IMR-90 (cell line): ENCODE measurements at regions not wholly inside any gene's neighbourhood (a gene's known extent, or its start where the extent isn't known, plus 50 kb on each side); places are given as distances from the start of the nearest gene placed in this dataset.

ENCODE experiments used
- ATAC-seq: fragments of 200-7000 bp; cut with Tn5 transposase; 2 replicates; pipeline ENCODE4 v1.9.1; 2020; ENCODE audit warnings: low read depth, mild to moderate bottlenecking, moderate library complexity
- BruUV-seq: library from RNA; stranded (reverse); fragments of 400-500 nt; replicated peaks from 2 replicates; lab custom pipeline; 2021; lab: Mats Ljungman, UMichigan
- CTCF ChIA-PET: fragments of 300-600 bp; formaldehyde crosslinking; extraction: SDS; loops from one replicate; lab custom pipeline; 2021; ENCODE audit warnings: antibody characterized with exemption; lab: Yijun Ruan, JAX
- POLR2A ChIA-PET: fragments of 300-600 bp; sonication (Branson Sonifier 250); formaldehyde crosslinking; loops from one replicate; lab custom pipeline; 2022; ENCODE audit warnings: antibody characterized with exemption; ENCODE audit not compliant: unreplicated experiment; lab: Charles Lee
- DNase-seq: peaks from one replicate; pipeline ENCODE4 v3.0.0; 2013
- H2AFZ ChIP-seq: replicated peaks from 2 replicates; pipeline ENCODE3; 2013; ENCODE audit warnings: low read length, mild to moderate bottlenecking; ENCODE audit not compliant: poor library complexity
- H2AK5ac ChIP-seq: 2 replicates; pipeline ENCODE4 v1.6.1; 2013; ENCODE audit warnings: low read depth, low read length, inconsistent platforms
- H2AK9ac ChIP-seq: replicated peaks from 2 replicates; pipeline ENCODE3; 2013; ENCODE audit warnings: mild to moderate bottlenecking, low read depth, low read length, moderate library complexity; ENCODE audit not compliant: poor library complexity
- H2BK120ac ChIP-seq: 2 replicates; pipeline ENCODE4 v1.6.1; 2013; ENCODE audit warnings: low read depth, low read length, inconsistent platforms
- H2BK15ac ChIP-seq: 3 replicates; pipeline ENCODE4 v1.6.1; 2013; ENCODE audit warnings: low read depth, low read length, inconsistent platforms
- H2BK20ac ChIP-seq: 2 replicates; pipeline ENCODE4 v1.6.1; 2013; ENCODE audit warnings: low read depth, mild to moderate bottlenecking, inconsistent platforms, low read length, moderate library complexity
- H2BK5ac ChIP-seq: 2 replicates; pipeline ENCODE4 v1.6.1; 2013; ENCODE audit warnings: mild to moderate bottlenecking, low read depth, low read length, inconsistent platforms; ENCODE audit not compliant: poor library complexity, severe bottlenecking
- H3K14ac ChIP-seq: replicated peaks from 2 replicates; pipeline ENCODE4 v1.6.1; 2013; ENCODE audit warnings: low read depth, low read length, inconsistent platforms
- H3K18ac ChIP-seq: 2 replicates; pipeline ENCODE4 v1.6.1; 2013; ENCODE audit warnings: low read depth, low read length, control low read depth
- H3K23ac ChIP-seq: 2 replicates; pipeline ENCODE4 v1.6.1; 2013; ENCODE audit warnings: low read depth, low read length, inconsistent platforms
- H3K27ac ChIP-seq: 2 replicates; pipeline ENCODE4 v1.5.1; 2013; ENCODE audit warnings: mild to moderate bottlenecking, control low read depth, low read length; ENCODE audit not compliant: insufficient read depth
- H3K27me3 ChIP-seq: 2 replicates; pipeline ENCODE4 v1.6.1; 2013; ENCODE audit warnings: low read length; ENCODE audit not compliant: control insufficient read depth, insufficient read depth
- H3K36me3 ChIP-seq: 2 replicates; pipeline ENCODE4 v1.6.1; 2013; ENCODE audit warnings: low read length, mixed read lengths; ENCODE audit not compliant: control insufficient read depth, insufficient read depth
- H3K4ac ChIP-seq: 2 replicates; pipeline ENCODE4 v1.6.1; 2013; ENCODE audit warnings: low read depth, low read length, inconsistent platforms
- H3K4me1 ChIP-seq: 2 replicates; pipeline ENCODE4 v1.6.1; 2013; ENCODE audit warnings: low read length, mixed read lengths; ENCODE audit not compliant: control insufficient read depth, insufficient read depth
- H3K4me2 ChIP-seq: 2 replicates; pipeline ENCODE4 v1.6.1; 2013; ENCODE audit warnings: low read depth, mild to moderate bottlenecking, control low read depth, low read length, moderate library complexity
- H3K4me3 ChIP-seq: 2 replicates; pipeline ENCODE4 v1.5.1; 2013; ENCODE audit warnings: low read depth, mild to moderate bottlenecking, control low read depth, low read length, moderate library complexity; ENCODE audit not compliant: insufficient read depth
- H3K56ac ChIP-seq: 2 replicates; pipeline ENCODE4 v1.6.1; 2013; ENCODE audit warnings: low read length, inconsistent platforms; ENCODE audit not compliant: insufficient read depth; ENCODE audit errors: extremely low read depth
- H3K79me1 ChIP-seq, 2 experiments: 2 replicates each; pipeline ENCODE4 v1.6.1; 2013; ENCODE audit warnings: low read length in 2 of 2, inconsistent platforms in 1 of 2, low read depth in 1 of 2
- H3K9ac ChIP-seq: 2 replicates; pipeline ENCODE4 v1.6.1; 2013; ENCODE audit warnings: low read depth, low read length, control low read depth
- H3K9me1 ChIP-seq: 2 replicates; pipeline ENCODE4 v1.6.1; 2013; ENCODE audit warnings: low read length, inconsistent platforms; ENCODE audit not compliant: insufficient read depth
- H3K9me3 ChIP-seq: 2 replicates; pipeline ENCODE4 v1.6.1; 2013; ENCODE audit warnings: low read length; ENCODE audit not compliant: control insufficient read depth, insufficient read depth
- H4K20me1 ChIP-seq: 2 replicates; pipeline ENCODE4 v1.6.1; 2013; ENCODE audit warnings: low read length, inconsistent platforms; ENCODE audit not compliant: insufficient read depth
- H4K5ac ChIP-seq: 2 replicates; pipeline ENCODE4 v1.6.1; 2013; ENCODE audit warnings: mild to moderate bottlenecking, low read depth, low read length, control low read depth
- H4K8ac ChIP-seq, 2 experiments: 2 replicates each; pipeline ENCODE4 v1.6.1; 2013; ENCODE audit warnings: low read depth in 2 of 2, low read length in 2 of 2, control low read depth in 1 of 2, inconsistent platforms in 1 of 2
- H4K91ac ChIP-seq: 2 replicates; pipeline ENCODE4 v1.6.1; 2013; ENCODE audit warnings: low read depth, low read length, inconsistent platforms; ENCODE audit not compliant: insufficient read depth
- BHLHE40 ChIP-seq: fragments of 150-350 bp; IDR thresholded peaks from 2 replicates; pipeline ENCODE4 v1.6.1; 2016; ENCODE audit warnings: mild to moderate bottlenecking, low read depth, low read length
- CEBPB ChIP-seq: IDR thresholded peaks from 2 replicates; pipeline ENCODE4 v1.6.1; 2012; ENCODE audit warnings: low read depth, low read length, improper control_type of control experiment
- CHD1 ChIP-seq: IDR thresholded peaks from 2 replicates; pipeline ENCODE4 v1.6.1; 2012; ENCODE audit warnings: low read depth, low read length, improper control_type of control experiment
- MAFK ChIP-seq: IDR thresholded peaks from 2 replicates; pipeline ENCODE4 v1.6.1; 2012; ENCODE audit warnings: low read depth, low read length, improper control_type of control experiment
- POLR2A ChIP-seq: IDR thresholded peaks from 2 replicates; pipeline ENCODE4 v1.6.1; 2012; ENCODE audit warnings: mild to moderate bottlenecking, low read depth, low read length
- RCOR1 ChIP-seq: IDR thresholded peaks from 2 replicates; pipeline ENCODE4 v1.6.1; 2012; ENCODE audit warnings: mild to moderate bottlenecking, low read length, improper control_type of control experiment; ENCODE audit not compliant: insufficient replicate concordance
- RFX5 ChIP-seq: IDR thresholded peaks from 2 replicates; pipeline ENCODE4 v1.8.0; 2012; ENCODE audit warnings: low read depth, mild to moderate bottlenecking, low read length, moderate library complexity
- dilution Hi-C: fragments of 300-500 bp; cut with HindIII; formaldehyde crosslinking; loops from one replicate; pipeline ENCODE4 v1.14.3; 2018; ENCODE audit warnings: low sequenced_read_pairs; ENCODE audit not compliant: unreplicated experiment
- in situ Hi-C: fragments of 300-500 bp; cut with MboI; formaldehyde crosslinking; loops from 3 replicates; pipeline ENCODE4 v1.14.3; 2019; ENCODE audit warnings: low sequenced_read_pairs, inconsistent platforms, mixed read lengths
- intact Hi-C: fragments of 100-400 bp; cut with micrococcal nuclease; formaldehyde crosslinking; loops from 2 replicates; pipeline ENCODE4 v1.10.0; 2022

DNA sequence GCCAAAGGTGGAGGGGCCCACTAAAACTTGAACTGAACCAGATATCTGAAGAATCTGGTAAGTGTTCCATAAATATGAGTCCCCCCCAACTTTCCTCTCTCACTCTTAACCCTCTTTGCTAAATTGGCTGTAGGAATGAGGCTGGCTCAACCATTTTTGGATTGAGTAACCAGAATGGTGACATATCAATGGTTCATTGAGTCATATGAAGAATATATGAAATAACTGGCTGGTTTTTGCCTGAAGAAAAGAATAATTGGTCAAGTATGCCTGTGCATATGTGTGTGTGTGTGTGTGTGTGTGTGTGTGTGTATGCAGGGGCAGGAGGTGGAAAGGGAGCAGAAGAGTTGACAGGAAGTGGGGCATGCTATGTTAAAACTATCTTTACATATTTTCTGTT, 472.9 kb upstream of the THBS1 start:
- Histone ChIP-seq H2BK15ac (no peak overlapping the region), H4K5ac (no peak overlapping the region), H3K4me2 (no peak overlapping the region), H4K91ac (no peak overlapping the region), H3K14ac (no peak overlapping the region), H2BK120ac (no peak overlapping the region), H3K9ac (no peak overlapping the region), H3K4ac (no peak overlapping the region), H3K9me3 (no peaks in the 10 kb centered on the region), H3K27ac (no peak overlapping the region), H3K4me1 (no peaks in the 10 kb centered on the region), H2BK20ac (no peak overlapping the region), H3K36me3 (no peaks in the 10 kb centered on the region), H3K79me1 (no peaks in the 10 kb centered on the region), H4K20me1 (no peaks in the 10 kb centered on the region), H3K18ac (no peak overlapping the region; the same call in 1 of the 2 replicates), H2AK5ac (no peak overlapping the region), H3K4me3 (no peak overlapping the region), H2AFZ (no peak overlapping the region), H3K56ac (no peak overlapping the region), H2BK5ac (no peak overlapping the region), H3K9me1 (no peaks in the 10 kb centered on the region), H3K23ac (no peak overlapping the region), H3K27me3 (no peaks in the 10 kb centered on the region), H2AK9ac (no peak overlapping the region), H4K8ac (no peak overlapping the region)
- ChIA-PET CTCF (no interaction called here), POLR2A (no interaction called here)
- ATAC-seq, result no peak
- no TSS peak for BruUV-seq
- intact Hi-C loops (no loop called here), in situ Hi-C loops (no loop called here), dilution Hi-C loops (no loop called here)
- no peak for DNase-seq
- TF ChIP-seq BHLHE40, result no peak
- no peak for TF ChIP-seq CHD1
- TF ChIP-seq RCOR1, result no peak
- no peak for TF ChIP-seq POLR2A
- no peak for TF ChIP-seq RFX5
- TF ChIP-seq MAFK, result no peak
- peak; percentile 57 for TF ChIP-seq CEBPB
